ENCODE measurements at regions not wholly inside any gene's neighbourhood (a gene's known extent, or its start where the extent isn't known, plus 50 kb on each side); places are given as distances from the start of the nearest gene placed in this dataset.
"Not testable (repeated sequence)": the region's sequence is repeated elsewhere in the genome, so short reads cannot be mapped to it uniquely, and the experiment has no call there.

DNA sequence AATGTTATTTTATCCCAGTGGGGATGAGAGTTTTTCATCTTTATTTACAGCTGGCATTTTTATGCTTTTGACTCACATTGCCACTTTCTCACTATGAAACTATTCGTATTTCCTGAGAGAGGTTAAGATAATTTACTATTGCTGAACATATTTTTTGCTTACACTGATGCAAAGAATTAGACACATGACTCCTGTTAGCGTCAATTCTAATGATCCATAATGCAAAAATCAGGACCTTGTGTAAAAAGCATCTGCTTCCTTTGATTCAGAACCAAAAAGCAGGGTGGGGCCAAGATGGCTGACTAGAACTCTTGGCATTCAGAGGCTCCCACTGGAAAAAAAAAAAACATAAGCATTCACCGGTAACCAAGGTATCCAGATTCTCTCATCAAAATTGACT lies 464.8 kb downstream of the SEMA3D start:
- Mint-ChIP-seq H3K27me3 (ENCODE audit: unreplicated experiment) (peaks cover 3% of the 10 kb centered on the region), H3K4me3 (ENCODE audit: unreplicated experiment) (no peak overlapping the region), H3K36me3 (ENCODE audit: low read depth, unreplicated experiment) (no peaks in the 10 kb centered on the region), H3K4me1 (ENCODE audit: unreplicated experiment) (no peaks in the 10 kb centered on the region), H3K27ac (ENCODE audit: unreplicated experiment) (no peak overlapping the region), H3K9me3 (ENCODE audit: unreplicated experiment) (no peaks in the 10 kb centered on the region)
- no peak for DNase-seq (ENCODE audit: low spot score)
- TF ChIP-seq, protein P1, sequence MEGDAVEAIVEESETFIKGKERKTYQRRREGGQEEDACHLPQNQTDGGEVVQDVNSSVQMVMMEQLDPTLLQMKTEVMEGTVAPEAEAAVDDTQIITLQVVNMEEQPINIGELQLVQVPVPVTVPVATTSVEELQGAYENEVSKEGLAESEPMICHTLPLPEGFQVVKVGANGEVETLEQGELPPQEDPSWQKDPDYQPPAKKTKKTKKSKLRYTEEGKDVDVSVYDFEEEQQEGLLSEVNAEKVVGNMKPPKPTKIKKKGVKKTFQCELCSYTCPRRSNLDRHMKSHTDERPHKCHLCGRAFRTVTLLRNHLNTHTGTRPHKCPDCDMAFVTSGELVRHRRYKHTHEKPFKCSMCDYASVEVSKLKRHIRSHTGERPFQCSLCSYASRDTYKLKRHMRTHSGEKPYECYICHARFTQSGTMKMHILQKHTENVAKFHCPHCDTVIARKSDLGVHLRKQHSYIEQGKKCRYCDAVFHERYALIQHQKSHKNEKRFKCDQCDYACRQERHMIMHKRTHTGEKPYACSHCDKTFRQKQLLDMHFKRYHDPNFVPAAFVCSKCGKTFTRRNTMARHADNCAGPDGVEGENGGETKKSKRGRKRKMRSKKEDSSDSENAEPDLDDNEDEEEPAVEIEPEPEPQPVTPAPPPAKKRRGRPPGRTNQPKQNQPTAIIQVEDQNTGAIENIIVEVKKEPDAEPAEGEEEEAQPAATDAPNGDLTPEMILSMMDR (IDR thresholded peaks at IDR 0.05; ENCODE audit: unreplicated experiment), result no peak

DNA sequence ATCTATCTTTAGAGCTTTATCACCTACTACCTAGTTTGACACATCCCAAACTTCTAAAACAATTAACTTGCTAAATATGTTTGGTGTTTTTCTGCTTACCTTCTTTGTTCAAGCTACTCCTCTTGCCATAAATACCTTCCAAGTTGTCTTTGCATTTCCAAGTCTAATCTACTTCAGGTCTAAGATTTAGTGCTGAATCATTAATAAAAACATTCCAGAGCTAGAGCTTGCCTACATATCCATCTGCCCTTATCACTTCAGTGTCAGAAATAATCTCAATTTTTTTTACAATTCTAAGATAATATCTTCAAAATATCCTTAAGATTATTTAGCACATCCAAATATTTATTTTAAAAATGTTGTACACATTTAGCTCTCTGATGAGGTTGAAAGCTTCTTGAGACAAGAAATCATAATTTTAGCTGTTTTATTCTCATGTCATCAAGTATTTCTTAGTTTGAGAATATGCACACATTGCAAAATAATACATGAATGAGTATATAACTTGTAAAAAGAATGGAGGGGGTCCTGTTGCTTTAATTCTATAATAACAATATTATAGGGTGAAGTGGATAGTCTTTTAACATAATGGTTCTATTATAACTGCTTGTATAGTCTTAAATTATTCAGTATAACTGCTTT lies 466.3 kb downstream of the SEMA3D start:
- no peak overlapping the region for H3K4me3 Mint-ChIP-seq (ENCODE audit: unreplicated experiment)
- no peak overlapping the region for H3K27ac Mint-ChIP-seq (ENCODE audit: unreplicated experiment)
- H3K27me3 Mint-ChIP-seq (ENCODE audit: unreplicated experiment), result no peaks in the 10 kb centered on the region
- TF ChIP-seq, protein P1 (IDR thresholded peaks at IDR 0.05; ENCODE audit: unreplicated experiment), result no peak
- no peak for DNase-seq (ENCODE audit: low spot score)
- H3K4me1 Mint-ChIP-seq (ENCODE audit: unreplicated experiment), result no peaks in the 10 kb centered on the region
- H3K9me3 Mint-ChIP-seq (ENCODE audit: unreplicated experiment), result no peaks in the 10 kb centered on the region
- no peaks in the 10 kb centered on the region for H3K36me3 Mint-ChIP-seq (ENCODE audit: low read depth, unreplicated experiment)

DNA sequence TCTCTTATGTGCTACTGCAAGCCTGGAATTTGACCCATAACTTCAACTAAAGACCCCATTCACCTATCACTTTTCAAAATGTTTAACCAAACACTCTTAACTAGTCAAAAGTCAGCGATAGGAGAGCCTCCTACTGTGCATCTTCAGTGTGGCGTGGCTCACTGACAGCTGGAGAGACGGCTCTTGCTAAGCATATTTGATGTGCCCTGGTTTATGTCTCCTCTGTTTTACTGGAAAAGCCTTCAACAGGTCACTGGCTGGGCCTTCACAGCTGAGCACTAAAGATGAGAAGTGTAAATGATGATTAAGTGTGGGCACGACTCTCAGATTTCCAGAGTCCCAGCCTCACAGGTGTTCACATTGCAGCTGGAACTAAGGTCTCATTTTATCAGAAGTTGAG lies 472.1 kb downstream of the SEMA3D start:
- no peak overlapping the region for H3K4me3 Mint-ChIP-seq (ENCODE audit: unreplicated experiment)
- no peaks in the 10 kb centered on the region for H3K36me3 Mint-ChIP-seq (ENCODE audit: low read depth, unreplicated experiment)
- no peaks in the 10 kb centered on the region for H3K27me3 Mint-ChIP-seq (ENCODE audit: unreplicated experiment)

GRCh38 chr7:84712374-84713121 lies 474.3 kb downstream of the SEMA3D start:
- H3K27ac Mint-ChIP-seq (ENCODE audit: unreplicated experiment), result no peak overlapping the region
- no peaks in the 10 kb centered on the region for H3K4me1 Mint-ChIP-seq (ENCODE audit: unreplicated experiment)
- no peak overlapping the region for H3K4me3 Mint-ChIP-seq (ENCODE audit: unreplicated experiment)
- no peak for DNase-seq (ENCODE audit: low spot score)
- H3K27me3 Mint-ChIP-seq (ENCODE audit: unreplicated experiment), result no peaks in the 10 kb centered on the region
- H3K36me3 Mint-ChIP-seq (ENCODE audit: low read depth, unreplicated experiment), result no peaks in the 10 kb centered on the region
- TF ChIP-seq, protein P1 (IDR thresholded peaks at IDR 0.05; ENCODE audit: unreplicated experiment), result no peak
- no peaks in the 10 kb centered on the region for H3K9me3 Mint-ChIP-seq (ENCODE audit: unreplicated experiment)

More for the DNA sequence above, 472.1 kb downstream of the SEMA3D start:
- DNase-seq (ENCODE audit: low spot score), result no peak
- TF ChIP-seq, protein P1 (IDR thresholded peaks at IDR 0.05; ENCODE audit: unreplicated experiment), result no peak
- Mint-ChIP-seq H3K4me1 (ENCODE audit: unreplicated experiment) (no peaks in the 10 kb centered on the region), H3K9me3 (ENCODE audit: unreplicated experiment) (no peaks in the 10 kb centered on the region), H3K27ac (ENCODE audit: unreplicated experiment) (no peak overlapping the region)

DNA sequence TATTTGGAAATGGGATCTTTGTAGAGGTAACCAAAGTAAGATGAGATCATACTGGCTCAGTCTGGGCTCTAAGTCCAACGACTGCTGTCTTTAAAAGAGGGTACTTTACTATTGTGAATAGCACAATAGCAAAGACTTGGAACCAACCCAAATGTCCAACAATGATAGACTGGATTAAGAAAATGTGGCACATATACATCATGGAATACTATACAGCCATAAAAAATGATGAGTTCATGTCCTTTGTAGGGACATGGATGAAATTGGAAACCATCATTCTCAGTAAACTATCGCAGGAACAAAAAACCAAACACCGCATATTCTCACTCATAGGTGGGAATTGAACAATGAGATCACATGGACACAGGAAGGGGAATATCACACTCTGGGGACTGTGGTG lies 476.3 kb downstream of the SEMA3D start:
- DNase-seq (ENCODE audit: low spot score); H3K36me3 Mint-ChIP-seq (ENCODE audit: low read depth, unreplicated experiment); H3K27ac Mint-ChIP-seq (ENCODE audit: unreplicated experiment); H3K4me1 Mint-ChIP-seq (ENCODE audit: unreplicated experiment); H3K27me3 Mint-ChIP-seq (ENCODE audit: unreplicated experiment); H3K9me3 Mint-ChIP-seq (ENCODE audit: unreplicated experiment); H3K4me3 Mint-ChIP-seq (ENCODE audit: unreplicated experiment): not testable (repeated sequence)

Measured in endothelial cell (in vitro differentiated cells).